HG02623 (cell line): ENCODE measurements at regions not wholly inside any gene's neighbourhood (a gene's known extent, or its start where the extent isn't known, plus 50 kb on each side); places are given as distances from the start of the nearest gene placed in this dataset.

Source experiments
- ATAC-seq: cut with Tn5 transposase; IDR thresholded peaks from one replicate; pipeline ENCODE4 v1.9.1; 2021; ENCODE audit warnings: moderate library complexity; ENCODE audit not compliant: unreplicated experiment

DNA sequence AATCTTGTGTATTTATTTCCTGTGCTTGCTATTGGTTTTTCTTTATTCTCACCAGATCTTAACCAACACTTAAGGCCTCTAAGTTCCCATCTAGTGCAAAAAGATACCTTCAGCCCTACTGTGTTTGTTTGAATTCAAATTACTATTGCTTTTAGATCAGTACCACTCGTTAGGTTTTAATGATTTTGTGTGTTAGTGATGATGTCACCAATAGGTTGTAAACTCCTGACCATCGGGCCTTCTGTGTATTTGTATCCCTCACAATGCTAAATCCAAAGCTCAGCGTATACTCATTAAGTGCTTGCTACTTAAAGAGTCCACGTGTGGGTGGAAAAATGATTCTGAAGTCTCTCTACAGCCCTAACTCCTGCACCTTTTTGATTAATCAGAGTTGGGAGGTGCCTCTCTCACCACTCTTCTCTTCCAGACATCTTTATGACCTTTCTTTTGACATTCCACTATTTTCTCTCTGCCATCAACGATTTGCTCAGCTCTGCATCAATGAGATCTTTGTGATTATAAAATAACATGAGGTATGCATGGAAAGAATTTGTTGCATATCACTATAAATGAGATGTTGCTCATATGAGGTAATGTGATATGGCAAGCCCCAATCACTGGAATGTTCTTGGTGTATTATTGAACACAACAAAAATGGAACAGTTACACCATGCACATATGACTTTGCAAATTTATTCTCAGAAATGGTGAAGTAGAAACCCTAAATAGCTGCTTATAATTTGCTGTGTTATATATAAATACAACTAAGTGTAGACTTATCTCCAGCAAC lies 55.1 kb upstream of the LAMA2 start:
- no peak for ATAC-seq

DNA sequence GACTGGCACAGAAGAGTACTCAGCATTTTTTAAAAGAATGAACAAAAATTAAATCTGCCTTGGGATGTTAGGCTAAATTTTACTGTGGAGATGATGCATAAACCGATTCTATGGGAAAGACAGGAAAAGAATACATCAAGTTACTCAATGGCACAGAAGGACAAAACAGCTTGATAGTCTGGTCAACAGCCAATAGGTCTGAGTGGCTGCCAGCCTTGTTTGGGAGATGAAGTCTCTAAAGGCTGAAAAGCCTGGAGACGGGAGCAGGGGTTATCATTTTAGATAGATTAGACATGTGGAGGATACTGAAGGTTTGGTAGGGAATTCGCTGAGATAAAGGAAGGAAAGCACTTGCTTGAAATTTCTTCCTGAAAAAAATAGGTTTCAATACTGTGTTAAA lies 56.3 kb upstream of the LAMA2 start:
- ATAC-seq = no peak

DNA sequence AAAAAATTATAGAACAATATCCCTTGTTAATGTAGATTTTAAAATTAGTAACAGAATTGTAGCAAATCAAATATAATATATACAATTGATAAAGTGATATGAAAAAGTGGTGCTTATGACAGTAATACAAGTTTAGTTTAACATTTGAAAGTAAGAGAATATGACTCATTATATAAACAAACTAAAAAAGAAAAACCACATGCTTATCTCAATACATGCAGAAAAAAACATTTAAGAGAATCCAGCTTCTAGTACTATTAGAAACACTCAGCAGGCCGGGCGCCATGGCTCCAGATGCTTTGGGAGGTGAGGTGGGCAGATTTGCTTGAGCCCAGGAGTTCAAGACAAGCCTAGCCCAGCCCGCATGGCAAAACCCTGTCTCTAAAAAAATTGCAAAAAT lies 60.7 kb upstream of the LAMA2 start:
- ATAC-seq = no peak

GRCh38 chr6:128821116-128821515 lies 61.8 kb upstream of the LAMA2 start:
- no peak for ATAC-seq

- no peak for ATAC-seq
These were observed 74.1 kb upstream of the LAMA2 start for GRCh38 chr6:128808856-128809255.

DNA sequence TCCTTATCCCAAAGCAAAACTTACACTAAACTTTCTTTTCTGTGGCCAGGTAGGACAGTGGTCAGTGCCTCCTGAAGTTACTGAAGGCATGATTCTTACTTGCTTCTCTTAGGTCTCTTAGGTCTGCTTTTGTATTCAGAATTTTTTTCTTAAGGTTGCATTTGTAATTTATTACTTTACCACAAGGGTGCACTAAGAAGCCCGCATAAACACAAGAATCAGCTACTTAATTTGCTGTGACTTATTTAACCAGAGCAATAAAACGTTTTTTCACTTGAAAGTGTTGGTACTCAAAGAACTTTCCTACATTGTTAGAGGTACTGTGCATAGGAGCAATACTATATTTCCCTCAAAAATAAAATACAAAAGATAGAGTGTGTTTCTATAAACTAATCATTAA lies 75.4 kb upstream of the LAMA2 start:
- no peak for ATAC-seq

- no peak for ATAC-seq
These were observed 76.7 kb upstream of the LAMA2 start for GRCh38 chr6:128806261-128806660.

DNA sequence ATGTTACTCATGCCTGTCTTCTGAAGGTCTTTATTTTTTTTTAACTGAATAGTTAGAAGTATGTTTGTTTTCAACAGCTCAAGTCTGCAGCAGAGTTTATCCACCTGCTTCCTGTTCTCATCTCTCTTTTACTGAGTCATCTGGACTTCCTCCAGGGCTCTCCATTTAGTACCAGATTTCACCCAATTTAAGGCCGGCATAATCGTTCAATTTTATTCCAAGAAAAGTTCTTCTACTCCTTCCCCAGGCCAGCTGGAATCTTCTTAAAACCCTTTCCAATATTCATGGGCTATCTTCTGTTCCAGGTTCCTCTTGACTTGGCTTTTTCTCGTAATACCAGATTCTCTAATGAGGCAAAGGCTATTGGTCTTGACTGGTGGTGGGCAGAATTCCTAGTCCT lies 79.0 kb upstream of the LAMA2 start:
- no peak for ATAC-seq

DNA sequence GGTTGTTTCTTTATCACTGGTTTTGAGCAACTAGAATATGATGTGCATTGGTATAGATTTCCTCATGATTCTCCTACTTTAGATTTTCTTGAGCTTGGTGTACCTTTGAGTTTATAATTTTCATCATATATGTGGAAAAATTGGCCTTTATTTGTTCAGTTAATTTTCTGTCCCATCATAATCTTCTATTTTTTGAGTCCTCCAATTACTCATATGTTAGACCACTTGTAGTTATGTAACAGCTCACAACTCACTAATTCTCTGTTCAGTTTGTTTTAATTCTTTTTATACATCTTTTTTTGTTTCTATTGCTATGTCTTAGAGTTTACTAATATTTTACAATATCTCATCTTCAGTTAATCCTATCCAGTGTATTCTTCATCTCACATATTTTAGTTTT lies 81.3 kb upstream of the LAMA2 start:
- ATAC-seq = no peak

- ATAC-seq = no peak
These were observed 98.7 kb upstream of the LAMA2 start for GRCh38 chr6:128784266-128784665.

- ATAC-seq = no peak
These were observed 114.8 kb upstream of the LAMA2 start for GRCh38 chr6:128768187-128768586.

DNA sequence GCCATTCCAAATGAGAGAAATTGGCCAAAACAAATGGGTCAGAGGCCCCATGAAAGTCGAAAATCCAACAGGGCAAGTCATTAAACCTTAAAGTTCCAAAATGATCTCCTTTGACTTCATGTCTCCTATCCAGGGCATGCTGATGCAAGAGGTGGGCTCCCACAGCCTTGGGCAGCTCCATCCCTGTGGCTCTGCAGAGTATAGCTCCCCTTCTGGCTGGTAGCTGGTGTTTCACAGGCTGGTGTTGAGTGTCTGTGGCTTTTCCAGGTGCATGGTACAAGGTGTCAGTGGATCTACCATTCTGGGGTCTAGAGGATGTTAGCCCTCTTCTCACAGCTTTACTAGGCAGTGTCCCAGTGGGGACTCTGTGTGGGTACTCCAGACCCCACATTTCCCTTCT lies 115.2 kb upstream of the LAMA2 start:
- ATAC-seq = no peak

- no peak for ATAC-seq
These were observed 115.8 kb upstream of the LAMA2 start for GRCh38 chr6:128767150-128767549.

DNA sequence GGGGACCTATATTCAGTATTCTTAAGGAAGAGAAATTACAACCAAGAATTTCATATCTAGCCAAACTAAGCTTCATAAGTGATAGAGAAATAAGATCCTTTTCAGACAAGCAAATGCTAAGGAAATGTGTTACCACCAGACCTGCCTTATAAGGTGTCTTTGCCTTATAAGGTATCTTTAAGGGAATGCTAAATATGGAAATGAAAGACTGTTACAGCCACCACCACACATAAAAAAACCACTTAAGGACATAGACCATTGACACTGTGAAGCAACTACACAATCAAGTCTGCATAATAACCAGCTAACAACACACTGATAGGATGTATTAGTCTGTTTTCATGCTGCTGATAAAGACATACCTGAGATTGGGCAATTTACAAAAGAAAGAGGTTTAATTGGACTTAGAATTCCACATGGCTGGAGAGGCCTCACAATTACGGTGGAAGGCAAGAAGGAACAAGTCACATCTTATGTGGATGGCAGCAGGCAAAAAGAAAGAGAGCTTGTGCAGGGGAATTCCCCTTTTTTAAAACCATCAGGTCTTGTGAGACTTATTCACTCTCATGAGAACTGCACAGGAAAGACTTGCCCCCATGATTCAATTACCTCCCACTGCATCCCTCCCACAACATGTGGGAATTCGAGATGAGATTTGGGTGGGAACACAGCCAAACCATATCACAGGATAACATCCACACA lies 119.2 kb upstream of the LAMA2 start:
- ATAC-seq = peak; percentile 47

DNA sequence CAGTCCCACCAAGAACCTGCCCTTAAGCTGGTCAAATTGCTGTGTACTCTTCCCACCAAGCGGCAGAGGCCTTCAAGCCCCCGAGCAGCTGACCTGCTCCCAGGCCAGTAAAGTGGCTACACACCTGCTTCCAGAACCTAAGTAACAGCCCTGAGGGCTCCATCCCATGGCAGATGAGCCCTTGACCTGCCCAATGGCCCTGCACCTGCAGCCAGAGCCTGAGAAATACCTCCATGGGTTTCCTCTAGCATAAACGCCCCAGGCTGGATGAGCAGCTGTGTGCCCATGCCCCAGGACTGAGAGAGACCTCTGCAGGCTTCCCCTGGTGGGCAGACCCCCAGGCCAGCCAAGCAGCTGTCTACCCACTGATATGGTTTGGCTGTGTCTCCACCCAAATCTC lies 123.0 kb upstream of the LAMA2 start:
- ATAC-seq = no peak

DNA sequence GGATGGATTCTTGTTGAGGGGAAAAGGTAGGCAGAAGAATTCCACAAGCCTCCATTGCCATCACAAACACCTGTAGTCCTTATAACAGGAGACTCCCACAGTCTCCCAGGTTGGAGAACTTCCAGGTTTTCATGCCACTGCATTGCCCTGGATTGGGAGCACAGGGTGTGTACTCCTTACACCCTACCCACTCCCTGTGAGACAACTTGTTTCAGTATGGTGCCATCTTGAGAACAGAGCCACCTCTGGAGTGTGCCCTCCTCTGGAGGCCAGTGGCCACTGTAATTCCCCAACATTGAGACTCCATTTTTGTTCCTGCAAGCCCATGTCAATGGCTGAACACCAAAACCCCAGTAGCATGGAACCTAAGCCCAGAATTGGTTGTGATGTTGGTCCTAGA lies 123.5 kb upstream of the LAMA2 start:
- no peak for ATAC-seq

GRCh38 chr6:128757961-128758360 lies 125.0 kb upstream of the LAMA2 start:
- ATAC-seq = no peak

- ATAC-seq = peak; percentile 97
These were observed 128.2 kb upstream of the LAMA2 start for GRCh38 chr6:128754658-128755256.

- ATAC-seq = no peak
These were observed 138.8 kb upstream of the LAMA2 start for GRCh38 chr6:128743974-128744765.

- ATAC-seq = no peak
These were observed 140.0 kb upstream of the LAMA2 start for GRCh38 chr6:128742900-128743299.

- ATAC-seq = no peak
These were observed 142.0 kb upstream of the LAMA2 start for GRCh38 chr6:128740951-128741350.
